ENCODE measurements at regions not wholly inside any gene's neighbourhood (a gene's known extent, or its start where the extent isn't known, plus 50 kb on each side); places are given as distances from the start of the nearest gene placed in this dataset.
A peak's percentile ranks its signal among the peaks of the same experiment; 100 is the strongest.

GRCh38 chrX:112223391-112223790 lies 140.8 kb upstream of the TRPC5 start:
- no peaks in the 10 kb centered on the region for H3K36me3 Mint-ChIP-seq (ENCODE audit: low read depth, unreplicated experiment)
- FAIRE-seq (no peak), DNase-seq (ENCODE audit: low read depth) (no peak)
- H3K4me1 ChIP-seq (ENCODE audit: insufficient read depth, low read length), result no peaks in the 10 kb centered on the region
- H3K27ac Mint-ChIP-seq (ENCODE audit: unreplicated experiment), result no peak overlapping the region
- no peaks in the 10 kb centered on the region for H3K27me3 Mint-ChIP-seq (ENCODE audit: low read depth, unreplicated experiment)
- H3K27ac ChIP-seq (ENCODE audit: low read depth, low read length), result no peak overlapping the region
- no peaks in the 10 kb centered on the region for H3K9me3 Mint-ChIP-seq (ENCODE audit: unreplicated experiment)
- TF ChIP-seq EZH2 (IDR thresholded peaks at IDR 0.05; ENCODE audit: insufficient read depth, low read length) (no peak), CTCF (IDR thresholded peaks at IDR 0.05; ENCODE audit: insufficient read depth, low read depth, low read length) (no peak)
- H3K9ac ChIP-seq (ENCODE audit: low read length), result no peak overlapping the region
- no peaks in the 10 kb centered on the region for H3K79me2 ChIP-seq (ENCODE audit: insufficient read depth, low read length)
- no peak overlapping the region for H2AFZ ChIP-seq (ENCODE audit: low read depth, low read length)
- no peaks in the 10 kb centered on the region for H3K36me3 ChIP-seq (ENCODE audit: insufficient read depth, low read length)
- no peaks in the 10 kb centered on the region for H3K27me3 ChIP-seq (ENCODE audit: insufficient read depth, low read length)
- H3K9me3 ChIP-seq (ENCODE audit: insufficient read depth, low read depth, low read length), result no peaks in the 10 kb centered on the region
- H4K20me1 ChIP-seq (ENCODE audit: insufficient read depth, low read length), result no peaks in the 10 kb centered on the region
- H3K4me3 Mint-ChIP-seq (ENCODE audit: unreplicated experiment), result no peak overlapping the region
- H3K4me2 ChIP-seq (ENCODE audit: low read length), result no peak overlapping the region
- no peak overlapping the region for H3K4me3 ChIP-seq (ENCODE audit: insufficient read depth, low read depth, low read length)
- no peaks in the 10 kb centered on the region for H3K4me1 Mint-ChIP-seq (ENCODE audit: low read depth, unreplicated experiment)

GRCh38 chrX:112218388-112218787 lies 135.8 kb upstream of the TRPC5 start:
- Mint-ChIP-seq H3K36me3 (ENCODE audit: low read depth, unreplicated experiment) (no peaks in the 10 kb centered on the region), H3K27me3 (ENCODE audit: low read depth, unreplicated experiment) (no peaks in the 10 kb centered on the region), H3K9me3 (ENCODE audit: unreplicated experiment) (no peaks in the 10 kb centered on the region), H3K4me3 (ENCODE audit: unreplicated experiment) (no peak overlapping the region), H3K27ac (ENCODE audit: unreplicated experiment) (no peak overlapping the region), H3K4me1 (ENCODE audit: low read depth, unreplicated experiment) (no peaks in the 10 kb centered on the region)
- H3K36me3 ChIP-seq (ENCODE audit: insufficient read depth, low read length), result no peaks in the 10 kb centered on the region
- no peaks in the 10 kb centered on the region for H3K4me1 ChIP-seq (ENCODE audit: insufficient read depth, low read length)
- H4K20me1 ChIP-seq (ENCODE audit: insufficient read depth, low read length), result no peaks in the 10 kb centered on the region
- FAIRE-seq, result no peak
- H3K27me3 ChIP-seq (ENCODE audit: insufficient read depth, low read length), result no peaks in the 10 kb centered on the region
- H3K9ac ChIP-seq (ENCODE audit: low read length), result no peak overlapping the region
- no peak overlapping the region for H3K4me2 ChIP-seq (ENCODE audit: low read length)
- H3K27ac ChIP-seq (ENCODE audit: low read depth, low read length), result no peak overlapping the region
- DNase-seq (ENCODE audit: low read depth), result no peak
- no peaks in the 10 kb centered on the region for H3K79me2 ChIP-seq (ENCODE audit: insufficient read depth, low read length)
- no peak overlapping the region for H3K4me3 ChIP-seq (ENCODE audit: insufficient read depth, low read depth, low read length)
- H2AFZ ChIP-seq (ENCODE audit: low read depth, low read length), result no peak overlapping the region
- TF ChIP-seq CTCF (IDR thresholded peaks at IDR 0.05; ENCODE audit: insufficient read depth, low read depth, low read length), result no peak
- TF ChIP-seq EZH2 (IDR thresholded peaks at IDR 0.05; ENCODE audit: insufficient read depth, low read length), result no peak
- no peaks in the 10 kb centered on the region for H3K9me3 ChIP-seq (ENCODE audit: insufficient read depth, low read depth, low read length)

GRCh38 chrX:112211459-112211858 lies 128.9 kb upstream of the TRPC5 start:
- Histone ChIP-seq H3K4me2 (ENCODE audit: low read length) (no peak overlapping the region), H2AFZ (ENCODE audit: low read depth, low read length) (no peak overlapping the region), H3K9ac (ENCODE audit: low read length) (no peak overlapping the region), H3K27me3 (ENCODE audit: insufficient read depth, low read length) (no peaks in the 10 kb centered on the region), H3K4me3 (ENCODE audit: insufficient read depth, low read depth, low read length) (no peak overlapping the region), H3K27ac (ENCODE audit: low read depth, low read length) (no peak overlapping the region), H3K79me2 (ENCODE audit: insufficient read depth, low read length) (no peaks in the 10 kb centered on the region), H3K36me3 (ENCODE audit: insufficient read depth, low read length) (no peaks in the 10 kb centered on the region), H3K9me3 (ENCODE audit: insufficient read depth, low read depth, low read length) (no peaks in the 10 kb centered on the region), H4K20me1 (ENCODE audit: insufficient read depth, low read length) (no peaks in the 10 kb centered on the region), H3K4me1 (ENCODE audit: insufficient read depth, low read length) (no peaks in the 10 kb centered on the region)
- peak; percentile 54 for DNase-seq (ENCODE audit: low read depth)
- no peak overlapping the region for H3K4me3 Mint-ChIP-seq (ENCODE audit: unreplicated experiment)
- TF ChIP-seq CTCF (IDR thresholded peaks at IDR 0.05; ENCODE audit: insufficient read depth, low read depth, low read length), result no peak
- no peaks in the 10 kb centered on the region for H3K9me3 Mint-ChIP-seq (ENCODE audit: unreplicated experiment)
- H3K27me3 Mint-ChIP-seq (ENCODE audit: low read depth, unreplicated experiment), result no peaks in the 10 kb centered on the region
- FAIRE-seq, result no peak
- no peaks in the 10 kb centered on the region for H3K36me3 Mint-ChIP-seq (ENCODE audit: low read depth, unreplicated experiment)
- H3K27ac Mint-ChIP-seq (ENCODE audit: unreplicated experiment), result no peak overlapping the region
- peaks cover 2% of the 10 kb centered on the region for H3K4me1 Mint-ChIP-seq (ENCODE audit: low read depth, unreplicated experiment)

All from astrocyte (in vitro differentiated cells and primary cell).